Neural progenitor cell (in vitro differentiated cells): ENCODE measurements at regions not wholly inside any gene's neighbourhood (a gene's known extent, or its start where the extent isn't known, plus 50 kb on each side); places are given as distances from the start of the nearest gene placed in this dataset.

ENCODE experiments used
- EZH2 ChIP-seq: fragments of 200-600 bp; sonication (generic); IDR thresholded peaks from 2 replicates; pipeline ENCODE4 v1.6.1; 2017; ENCODE audit warnings: antibody characterized with exemption, mild to moderate bottlenecking, moderate library complexity
- TF ChIP-seq, protein P1 (sequence below): fragments of 200-600 bp; sonication (generic); IDR thresholded peaks from 2 replicates; pipeline ENCODE4 v1.5.1; 2017; ENCODE audit warnings: antibody characterized with exemption, mild to moderate bottlenecking

- TF ChIP-seq, protein P1, sequence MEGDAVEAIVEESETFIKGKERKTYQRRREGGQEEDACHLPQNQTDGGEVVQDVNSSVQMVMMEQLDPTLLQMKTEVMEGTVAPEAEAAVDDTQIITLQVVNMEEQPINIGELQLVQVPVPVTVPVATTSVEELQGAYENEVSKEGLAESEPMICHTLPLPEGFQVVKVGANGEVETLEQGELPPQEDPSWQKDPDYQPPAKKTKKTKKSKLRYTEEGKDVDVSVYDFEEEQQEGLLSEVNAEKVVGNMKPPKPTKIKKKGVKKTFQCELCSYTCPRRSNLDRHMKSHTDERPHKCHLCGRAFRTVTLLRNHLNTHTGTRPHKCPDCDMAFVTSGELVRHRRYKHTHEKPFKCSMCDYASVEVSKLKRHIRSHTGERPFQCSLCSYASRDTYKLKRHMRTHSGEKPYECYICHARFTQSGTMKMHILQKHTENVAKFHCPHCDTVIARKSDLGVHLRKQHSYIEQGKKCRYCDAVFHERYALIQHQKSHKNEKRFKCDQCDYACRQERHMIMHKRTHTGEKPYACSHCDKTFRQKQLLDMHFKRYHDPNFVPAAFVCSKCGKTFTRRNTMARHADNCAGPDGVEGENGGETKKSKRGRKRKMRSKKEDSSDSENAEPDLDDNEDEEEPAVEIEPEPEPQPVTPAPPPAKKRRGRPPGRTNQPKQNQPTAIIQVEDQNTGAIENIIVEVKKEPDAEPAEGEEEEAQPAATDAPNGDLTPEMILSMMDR = no peak
- no peak for TF ChIP-seq EZH2
Measured at GRCh38 chr7:47688311-47689100, 106.6 kb upstream of the TNS3 start.
